Suprapubic skin (tissue), 4 donors: ENCODE measurements at regions not wholly inside any gene's neighbourhood (a gene's known extent, or its start where the extent isn't known, plus 50 kb on each side); places are given as distances from the start of the nearest gene placed in this dataset.

ENCODE experiments used
- EP300 ChIP-seq: sonication (generic); formaldehyde crosslinking; IDR thresholded peaks from one replicate; pipeline ENCODE4 v1.6.1; 2017; ENCODE audit warnings: antibody characterized with exemption
- POLR2A ChIP-seq, 2 donors: fragments of 450-650 bp; IDR thresholded peaks; one replicate each; pipeline ENCODE4 v1.6.1; 2017; ENCODE audit warnings: antibody characterized with exemption in 2 of 2, mild to moderate bottlenecking in 2 of 2, moderate library complexity in 2 of 2
- POLR2AphosphoS5 ChIP-seq, 3 donors: sonication (generic); formaldehyde crosslinking; IDR thresholded peaks; one replicate each; pipeline ENCODE4 v1.6.1; 2017; ENCODE audit warnings: antibody characterized with exemption in 3 of 3
- TF ChIP-seq, protein P1 (sequence below), 2 donors: fragments of 200-600 bp in 1 of 2; fragments of 450-650 bp in 1 of 2; sonication (generic) in 1 of 2; IDR thresholded peaks; one replicate each; pipeline ENCODE4 v1.5.1; 2016 to 2019; ENCODE audit warnings: antibody characterized with exemption in 2 of 2, mild to moderate bottlenecking in 1 of 2, moderate library complexity in 1 of 2

DNA sequence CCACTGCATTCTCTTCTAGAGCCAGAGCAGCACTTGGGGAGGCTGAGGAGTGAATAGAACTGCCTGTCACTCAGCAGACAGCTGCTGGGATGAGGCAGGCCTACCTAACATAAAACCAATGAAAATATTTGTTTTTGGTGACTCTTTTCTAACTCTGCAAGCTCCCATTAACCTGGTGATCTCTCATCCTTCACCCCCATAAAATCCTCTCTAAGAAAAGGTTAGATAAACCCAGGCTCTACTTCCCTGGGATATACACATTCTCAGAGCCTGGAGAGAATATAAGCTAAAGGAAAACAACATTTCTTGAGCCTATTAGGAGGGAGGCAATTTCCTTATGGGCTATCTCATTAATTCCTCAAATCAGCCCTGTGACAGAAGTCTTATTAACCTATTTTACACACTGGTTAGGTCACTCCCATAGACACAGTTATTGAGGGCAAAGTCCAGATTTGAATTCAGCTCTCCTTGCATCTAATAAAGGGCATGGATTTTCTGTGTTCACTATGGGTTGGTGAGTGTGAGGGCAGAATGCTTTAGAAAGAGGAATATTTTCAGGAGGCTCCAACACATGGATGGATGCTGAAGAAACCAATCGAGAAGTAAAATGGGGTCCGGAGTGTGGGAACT is 492.9 kb downstream of the CCDC171 start:
- TF ChIP-seq, protein P1, sequence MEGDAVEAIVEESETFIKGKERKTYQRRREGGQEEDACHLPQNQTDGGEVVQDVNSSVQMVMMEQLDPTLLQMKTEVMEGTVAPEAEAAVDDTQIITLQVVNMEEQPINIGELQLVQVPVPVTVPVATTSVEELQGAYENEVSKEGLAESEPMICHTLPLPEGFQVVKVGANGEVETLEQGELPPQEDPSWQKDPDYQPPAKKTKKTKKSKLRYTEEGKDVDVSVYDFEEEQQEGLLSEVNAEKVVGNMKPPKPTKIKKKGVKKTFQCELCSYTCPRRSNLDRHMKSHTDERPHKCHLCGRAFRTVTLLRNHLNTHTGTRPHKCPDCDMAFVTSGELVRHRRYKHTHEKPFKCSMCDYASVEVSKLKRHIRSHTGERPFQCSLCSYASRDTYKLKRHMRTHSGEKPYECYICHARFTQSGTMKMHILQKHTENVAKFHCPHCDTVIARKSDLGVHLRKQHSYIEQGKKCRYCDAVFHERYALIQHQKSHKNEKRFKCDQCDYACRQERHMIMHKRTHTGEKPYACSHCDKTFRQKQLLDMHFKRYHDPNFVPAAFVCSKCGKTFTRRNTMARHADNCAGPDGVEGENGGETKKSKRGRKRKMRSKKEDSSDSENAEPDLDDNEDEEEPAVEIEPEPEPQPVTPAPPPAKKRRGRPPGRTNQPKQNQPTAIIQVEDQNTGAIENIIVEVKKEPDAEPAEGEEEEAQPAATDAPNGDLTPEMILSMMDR (IDR thresholded peaks at IDR 0.05) = no peak
- TF ChIP-seq POLR2A (IDR thresholded peaks at IDR 0.05) (no peak), EP300 (no peak), POLR2AphosphoS5 (IDR thresholded peaks at IDR 0.05) (no peak)
